HepG2 (cell line): ENCODE measurements at regions not wholly inside any gene's neighbourhood (a gene's known extent, or its start where the extent isn't known, plus 50 kb on each side); places are given as distances from the start of the nearest gene placed in this dataset.

ENCODE experiments used
- ATAC-seq: fragments of 200-7000 bp; cut with Tn5 transposase; 3 replicates; pipeline ENCODE4 v1.9.1; 2020; ENCODE audit warnings: mild to moderate bottlenecking, moderate library complexity
- BruUV-seq: library from RNA; stranded (reverse); fragments of 400-500 nt; replicated peaks from 2 replicates; lab custom pipeline; 2021; lab: Mats Ljungman, UMichigan
- CTCF ChIA-PET: fragments of 300-600 bp; formaldehyde crosslinking; extraction: SDS; loops from one replicate; lab custom pipeline; 2021; ENCODE audit warnings: low total read pairs, inconsistent platforms, low intra/inter-chr PET ratio; lab: Yijun Ruan, JAX
- POLR2A ChIA-PET: fragments of 350-600 bp; sonication (Branson Sonifier 250); formaldehyde crosslinking; loops from one replicate; lab custom pipeline; 2020; ENCODE audit warnings: antibody characterized with exemption, inconsistent platforms; lab: Yijun Ruan, JAX
- DNase-seq: peaks from one replicate; pipeline ENCODE4 v3.0.0-alpha.2; 2015; ENCODE audit warnings: low spot score
- FAIRE-seq: peaks from 3 replicates; lab custom pipeline; 2011; peaks lifted over from hg19 to GRCh38; lab: Jason Lieb, UNC
- H2AFZ ChIP-seq: one replicate; pipeline ENCODE4 v1.6.1; 2011; ENCODE audit warnings: low read length, inconsistent platforms
- H3K27ac ChIP-seq: fragments of 300-600 bp; 3 replicates; pipeline ENCODE4 v1.8.0; 2011; ENCODE audit warnings: mixed run types, mild to moderate bottlenecking, mixed read lengths, low read length, inconsistent platforms; ENCODE audit not compliant: insufficient read depth; ENCODE audit errors: extremely low read length
- H3K27me3 ChIP-seq, 2 experiments: fragments of 200-600 bp in 1 of 2; 2 replicates in 1 of 2; 3 replicates in 1 of 2; pipeline versions ENCODE4 v1.6.0 to v1.8.0; 2011; ENCODE audit warnings: low read length in 2 of 2, mild to moderate bottlenecking in 2 of 2, moderate library complexity in 2 of 2, inconsistent platforms in 1 of 2; ENCODE audit not compliant: insufficient read depth in 2 of 2, control insufficient read depth in 1 of 2
- H3K36me3 ChIP-seq, 2 experiments: fragments of 200-600 bp in 1 of 2; replicated peaks in 1 of 2; 2 replicates in 1 of 2; 3 replicates in 1 of 2; pipeline versions ENCODE4 v1.5.1 to v1.8.0; 2011; ENCODE audit warnings: low read length in 2 of 2, inconsistent platforms in 1 of 2; ENCODE audit not compliant: insufficient read depth in 2 of 2, control insufficient read depth in 1 of 2
- H3K4me1 ChIP-seq: 2 replicates; pipeline ENCODE4 v1.5.1; 2012; ENCODE audit warnings: low read length, inconsistent platforms; ENCODE audit not compliant: insufficient read depth
- H3K4me2 ChIP-seq: 2 replicates; pipeline ENCODE4 v1.6.0; 2011; ENCODE audit warnings: low read depth, low read length, inconsistent platforms
- H3K4me3 ChIP-seq, 3 experiments: fragments of 200-600 bp in 1 of 3; sonication (generic), shearing (Covaris generic) in 1 of 3; replicated peaks in 1 of 3; 2 replicates each; pipeline ENCODE4 v1.5.1; 2011 to 2016; ENCODE audit warnings: low read length in 3 of 3, inconsistent platforms in 2 of 3, low read depth in 2 of 3, mild to moderate bottlenecking in 2 of 3, control low read depth in 1 of 3, mixed read lengths in 1 of 3; ENCODE audit not compliant: insufficient read depth in 1 of 3
- H3K79me2 ChIP-seq: one replicate; pipeline ENCODE4 v1.6.1; 2011; ENCODE audit warnings: low read length, inconsistent platforms; ENCODE audit not compliant: insufficient read depth
- H3K9ac ChIP-seq: 2 replicates; pipeline ENCODE4 v1.6.0; 2011; ENCODE audit warnings: mild to moderate bottlenecking, low read depth, low read length, inconsistent platforms; ENCODE audit not compliant: insufficient read depth
- H3K9me3 ChIP-seq: 2 replicates; pipeline ENCODE4 v1.5.1; 2012; ENCODE audit warnings: mild to moderate bottlenecking, low read length
- H4K20me1 ChIP-seq: 2 replicates; pipeline ENCODE4 v1.6.0; 2011; ENCODE audit warnings: inconsistent platforms, mild to moderate bottlenecking, low read length, moderate library complexity; ENCODE audit not compliant: insufficient read depth
- ARID3A ChIP-seq: IDR thresholded peaks from 2 replicates; pipeline ENCODE4 v1.6.1; 2012; ENCODE audit warnings: low read depth, low read length, improper control_type of control experiment
- CCAR2 ChIP-seq: fragments of 200-400 bp; formaldehyde crosslinking; optimal IDR thresholded peaks from 2 replicates; pipeline ENCODE3; 2018; ENCODE audit warnings: low read depth, mild to moderate bottlenecking, low read length, moderate library complexity
- CEBPB ChIP-seq: IDR thresholded peaks from 2 replicates; pipeline ENCODE4 v1.6.1; 2011; ENCODE audit warnings: low read depth, low read length, improper control_type of control experiment, borderline replicate concordance
- EED ChIP-seq: sonication (generic); formaldehyde crosslinking; IDR thresholded peaks from 2 replicates; pipeline ENCODE4 v1.5.0; 2020; ENCODE audit warnings: mild to moderate bottlenecking, missing genetic modification reagents
- FOXO1 ChIP-seq: sonication (generic); formaldehyde crosslinking; IDR thresholded peaks from 2 replicates; pipeline ENCODE4 v1.4.0; 2020; ENCODE audit warnings: missing genetic modification reagents
- GATA4 ChIP-seq: sonication (generic); IDR thresholded peaks from 2 replicates; pipeline ENCODE4 v1.6.1; 2016; ENCODE audit warnings: antibody characterized with exemption, low read depth, borderline replicate concordance
- GLI4 ChIP-seq: sonication (generic); formaldehyde crosslinking; IDR thresholded peaks from 2 replicates; pipeline ENCODE4 v1.5.1; 2020; ENCODE audit warnings: missing genetic modification reagents, mild to moderate bottlenecking, moderate library complexity, borderline replicate concordance
- HOXA5 ChIP-seq: sonication (generic); formaldehyde crosslinking; IDR thresholded peaks from 2 replicates; pipeline ENCODE4 v1.4.0; 2020; ENCODE audit warnings: missing genetic modification reagents
- NFE2L1 ChIP-seq: sonication (generic); formaldehyde crosslinking; IDR thresholded peaks from 2 replicates; pipeline ENCODE4 v1.4.0; 2020; ENCODE audit warnings: missing genetic modification reagents, mild to moderate bottlenecking, borderline replicate concordance
- PBX3 ChIP-seq: sonication (generic); formaldehyde crosslinking; IDR thresholded peaks from 2 replicates; pipeline ENCODE4 v1.8.1; 2023; ENCODE audit warnings: missing genetic modification reagents, inconsistent platforms, borderline replicate concordance
- ZBTB21 ChIP-seq: sonication (generic); formaldehyde crosslinking; IDR thresholded peaks from 2 replicates; pipeline ENCODE4 v1.4.0; 2020; ENCODE audit warnings: missing genetic modification reagents
- ZBTB34 ChIP-seq: sonication (generic); formaldehyde crosslinking; IDR thresholded peaks from 2 replicates; pipeline ENCODE4 v1.8.0; 2022; ENCODE audit warnings: mild to moderate bottlenecking, missing genetic modification reagents
- ZNF280B ChIP-seq: sonication (generic); formaldehyde crosslinking; IDR thresholded peaks from 2 replicates; pipeline ENCODE4 v1.5.0; 2020; ENCODE audit warnings: missing genetic modification reagents, mild to moderate bottlenecking, borderline replicate concordance
- ZNF317 ChIP-seq: sonication (generic); formaldehyde crosslinking; IDR thresholded peaks from 2 replicates; pipeline ENCODE4 v1.5.0; 2020; ENCODE audit warnings: mild to moderate bottlenecking, missing genetic modification reagents
- ZNF597 ChIP-seq: sonication (generic); formaldehyde crosslinking; IDR thresholded peaks from 2 replicates; pipeline ENCODE4 v1.5.0; 2020; ENCODE audit warnings: missing genetic modification reagents
- ZNF740 ChIP-seq: sonication (generic); formaldehyde crosslinking; IDR thresholded peaks from 2 replicates; pipeline ENCODE4 v1.4.0; 2020; ENCODE audit warnings: missing genetic modification reagents
- WGBS: methylation state at CpG from one replicate; pipeline ENCODE4 v1.1.6; 2017; ENCODE audit warnings: low lambda C conversion rate; 5-methylcytosine and 5-hydroxymethylcytosine counted together
- in situ Hi-C: cut with HindIII; loops from 2 replicates; pipeline ENCODE4 v1.10.0; 2017; ENCODE audit warnings: low pct_unique_long_range_greater_than_20kb; ENCODE audit not compliant: extremely low pct_ligation_motif_present
- intact Hi-C: fragments of 100-400 bp; cut with micrococcal nuclease; formaldehyde crosslinking; loops from one replicate; pipeline ENCODE4 v1.10.0; 2022; ENCODE audit not compliant: unreplicated experiment

GRCh38 chr19:30854207-30854606 is 482.0 kb downstream of the ZNF536 start:
- no peak for FAIRE-seq
- Histone ChIP-seq H3K4me3 (no peak overlapping the region), H3K4me2 (no peak overlapping the region), H3K9me3 (peaks cover 81% of the 10 kb centered on the region), H3K79me2 (no peaks in the 10 kb centered on the region), H4K20me1 (no peaks in the 10 kb centered on the region), H3K9ac (no peak overlapping the region), H2AFZ (no peak overlapping the region), H3K27me3 (no peaks in the 10 kb centered on the region), H3K4me1 (no peaks in the 10 kb centered on the region), H3K36me3 (no peaks in the 10 kb centered on the region), H3K27ac (no peak overlapping the region)
- no peak for ATAC-seq
- POLR2A ChIA-PET: no interaction called here
- 60% methylated on average over 1 of the region's 1 CpG for WGBS
- CTCF ChIA-PET: no interaction called here
- no peak for DNase-seq
- BruUV-seq: no TSS peak
- TF ChIP-seq PBX3 (CRISPR knock-in tag) (no peak), GLI4 (CRISPR knock-in tag) (no peak), NFE2L1 (CRISPR knock-in tag) (no peak), FOXO1 (no peak), EED (CRISPR knock-in tag) (no peak), ZNF280B (no peak), ARID3A (no peak), ZBTB21 (no peak), CCAR2 (no peak), CEBPB (no peak), GATA4 (no peak), ZNF740 (CRISPR knock-in tag) (no peak), HOXA5 (CRISPR knock-in tag) (no peak), ZNF317 (CRISPR knock-in tag) (no peak), ZBTB34 (CRISPR knock-in tag) (no peak), ZNF597 (no peak)
- intact Hi-C loops (no loop called here), in situ Hi-C loops (no loop called here)
